ENCODE measurements at regions not wholly inside any gene's neighbourhood (a gene's known extent, or its start where the extent isn't known, plus 50 kb on each side); places are given as distances from the start of the nearest gene placed in this dataset.

- no peak for DNase-seq
Observed at GRCh38 chr12:97097734-97098133, 190.7 kb downstream of the NEDD1 start.

- DNase-seq, result no peak
Observed at GRCh38 chr12:97109441-97109840, 202.4 kb downstream of the NEDD1 start.

GRCh38 chr12:97112136-97112535 is 205.1 kb downstream of the NEDD1 start:
- no peak for DNase-seq

GRCh38 chr12:97118796-97119375 is 211.8 kb downstream of the NEDD1 start:
- no peak for DNase-seq

GRCh38 chr12:97127061-97127460 is 220.0 kb downstream of the NEDD1 start:
- no peak for DNase-seq

GRCh38 chr12:97131220-97131981 is 224.3 kb downstream of the NEDD1 start:
- DNase-seq, result no peak

GRCh38 chr12:97132270-97132669 is 225.2 kb downstream of the NEDD1 start:
- DNase-seq, result no peak

GRCh38 chr12:97134495-97134894 is 227.4 kb downstream of the NEDD1 start:
- no peak for DNase-seq

GRCh38 chr12:97140355-97140754 is 233.3 kb downstream of the NEDD1 start:
- no peak for DNase-seq

- no peak for DNase-seq
Observed at GRCh38 chr12:97142737-97143410, 235.8 kb downstream of the NEDD1 start.

- peak; percentile 8 for DNase-seq
Observed at GRCh38 chr12:97148941-97149559, 242.0 kb downstream of the NEDD1 start.

- DNase-seq, result no peak
Observed at GRCh38 chr12:97151481-97151880, 244.4 kb downstream of the NEDD1 start.

GRCh38 chr12:97159377-97159776 is 252.3 kb downstream of the NEDD1 start:
- no peak for DNase-seq

GRCh38 chr12:97160277-97160676 is 253.2 kb downstream of the NEDD1 start:
- DNase-seq, result no peak

GRCh38 chr12:97162173-97162572 is 255.1 kb downstream of the NEDD1 start:
- no peak for DNase-seq

GRCh38 chr12:97164936-97165335 is 257.9 kb downstream of the NEDD1 start:
- DNase-seq, result no peak

- DNase-seq, result no peak
Observed at GRCh38 chr12:97167598-97167997, 260.5 kb downstream of the NEDD1 start.

GRCh38 chr12:97168804-97169203 is 261.7 kb downstream of the NEDD1 start:
- DNase-seq, result no peak

- DNase-seq, result no peak
Observed at GRCh38 chr12:97169889-97170567, 263.0 kb downstream of the NEDD1 start.

GRCh38 chr12:97173688-97174410 is 266.8 kb downstream of the NEDD1 start:
- DNase-seq, result no peak

GRCh38 chr12:97177481-97177880 is 270.4 kb downstream of the NEDD1 start:
- no peak for DNase-seq

- no peak for DNase-seq
Observed at GRCh38 chr12:97181571-97182265, 274.7 kb downstream of the NEDD1 start.
